ENCODE measurements at regions not wholly inside any gene's neighbourhood (a gene's known extent, or its start where the extent isn't known, plus 50 kb on each side); places are given as distances from the start of the nearest gene placed in this dataset.

- no peak overlapping the region for H3K14ac ChIP-seq (replicated peaks; ENCODE audit: low read depth, low read length)
- in situ Hi-C loops (cut with MboI; ENCODE audit: low sequenced_read_pairs), result no loop called here
- DNase-seq (no peak), ATAC-seq (ENCODE audit: low read depth) (no peak)
- no peak overlapping the region for H2BK20ac ChIP-seq (ENCODE audit: low read depth, low read length)
- H2AK9ac ChIP-seq (replicated peaks; ENCODE audit: low read depth, low read length, poor library complexity), result no peak overlapping the region
- H3K9me1 ChIP-seq (ENCODE audit: insufficient read depth, low read length), result no peaks in the 10 kb centered on the region
- CTCF ChIA-PET, result no interaction called here
- no peak overlapping the region for H2BK15ac ChIP-seq (ENCODE audit: low read depth, low read length)
- dilution Hi-C loops (cut with HindIII; ENCODE audit: low sequenced_read_pairs, unreplicated experiment), result no loop called here
- H2AFZ ChIP-seq (replicated peaks; ENCODE audit: low read length, poor library complexity), result no peak overlapping the region
- H4K8ac ChIP-seq (ENCODE audit: low read depth in 2 of 2, low read length in 2 of 2), result no peak overlapping the region
- H3K36me3 ChIP-seq (ENCODE audit: control insufficient read depth, insufficient read depth, low read length), result no peaks in the 10 kb centered on the region
- no CpG with 5 or more reads among the region's 2 CpGs for WGBS, 2 experiments (ENCODE audit: extremely low coverage in 2 of 2, insufficient read length in 1 of 2)
- H3K4ac ChIP-seq (ENCODE audit: low read depth, low read length), result no peak overlapping the region
- H3K56ac ChIP-seq (ENCODE audit: extremely low read depth, insufficient read depth, low read length), result no peak overlapping the region
- no peak overlapping the region for H3K18ac ChIP-seq (ENCODE audit: low read depth, low read length)
- H3K9ac ChIP-seq (ENCODE audit: low read depth, low read length), result no peak overlapping the region
- intact Hi-C loops (cut with micrococcal nuclease), result no loop called here
- no peak overlapping the region for H3K4me2 ChIP-seq (ENCODE audit: low read depth, low read length)
- no peak overlapping the region for H4K5ac ChIP-seq (ENCODE audit: low read depth, low read length)
- no peak overlapping the region for H2BK5ac ChIP-seq (ENCODE audit: low read depth, low read length, poor library complexity, severe bottlenecking)
- H3K79me1 ChIP-seq (ENCODE audit: low read depth in 1 of 2, low read length in 2 of 2), result no peaks in the 10 kb centered on the region
- no peak overlapping the region for H3K27ac ChIP-seq (ENCODE audit: insufficient read depth, low read length)
- no peaks in the 10 kb centered on the region for H3K4me1 ChIP-seq (ENCODE audit: control insufficient read depth, insufficient read depth, low read length)
- no peak overlapping the region for H3K4me3 ChIP-seq (ENCODE audit: insufficient read depth, low read depth, low read length)
- no peaks in the 10 kb centered on the region for H4K20me1 ChIP-seq (ENCODE audit: insufficient read depth, low read length)
- H3K27me3 ChIP-seq (ENCODE audit: control insufficient read depth, insufficient read depth, low read length), result no peaks in the 10 kb centered on the region
- no peak overlapping the region for H3K23ac ChIP-seq (ENCODE audit: low read depth, low read length)
- H3K9me3 ChIP-seq (ENCODE audit: control insufficient read depth, insufficient read depth, low read length), result peaks cover 13% of the 10 kb centered on the region
- H2AK5ac ChIP-seq (ENCODE audit: low read depth, low read length), result no peak overlapping the region
- POLR2A ChIA-PET (ENCODE audit: unreplicated experiment), result no interaction called here
- no TSS peak for BruUV-seq (replicated peaks)
- no peak overlapping the region for H2BK120ac ChIP-seq (ENCODE audit: low read depth, low read length)
- no peak for TF ChIP-seq RCOR1 (IDR thresholded peaks at IDR 0.05; ENCODE audit: insufficient replicate concordance, low read length)
- TF ChIP-seq CHD1 (IDR thresholded peaks at IDR 0.05; ENCODE audit: low read depth, low read length), result no peak
- TF ChIP-seq CEBPB (IDR thresholded peaks at IDR 0.05; ENCODE audit: low read depth, low read length), result no peak
- TF ChIP-seq, protein P1, sequence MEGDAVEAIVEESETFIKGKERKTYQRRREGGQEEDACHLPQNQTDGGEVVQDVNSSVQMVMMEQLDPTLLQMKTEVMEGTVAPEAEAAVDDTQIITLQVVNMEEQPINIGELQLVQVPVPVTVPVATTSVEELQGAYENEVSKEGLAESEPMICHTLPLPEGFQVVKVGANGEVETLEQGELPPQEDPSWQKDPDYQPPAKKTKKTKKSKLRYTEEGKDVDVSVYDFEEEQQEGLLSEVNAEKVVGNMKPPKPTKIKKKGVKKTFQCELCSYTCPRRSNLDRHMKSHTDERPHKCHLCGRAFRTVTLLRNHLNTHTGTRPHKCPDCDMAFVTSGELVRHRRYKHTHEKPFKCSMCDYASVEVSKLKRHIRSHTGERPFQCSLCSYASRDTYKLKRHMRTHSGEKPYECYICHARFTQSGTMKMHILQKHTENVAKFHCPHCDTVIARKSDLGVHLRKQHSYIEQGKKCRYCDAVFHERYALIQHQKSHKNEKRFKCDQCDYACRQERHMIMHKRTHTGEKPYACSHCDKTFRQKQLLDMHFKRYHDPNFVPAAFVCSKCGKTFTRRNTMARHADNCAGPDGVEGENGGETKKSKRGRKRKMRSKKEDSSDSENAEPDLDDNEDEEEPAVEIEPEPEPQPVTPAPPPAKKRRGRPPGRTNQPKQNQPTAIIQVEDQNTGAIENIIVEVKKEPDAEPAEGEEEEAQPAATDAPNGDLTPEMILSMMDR (conservative IDR thresholded peaks at IDR 0.05; ENCODE audit: low read depth, low read length), result no peak
- TF ChIP-seq FOS (IDR thresholded peaks at IDR 0.05; ENCODE audit: low read depth, low read length), result no peak
- no peak for TF ChIP-seq RFX5 (IDR thresholded peaks at IDR 0.05; ENCODE audit: low read depth, low read length)
- TF ChIP-seq MAZ (IDR thresholded peaks at IDR 0.05; ENCODE audit: borderline replicate concordance, low read depth, low read length), result no peak
- no peak for TF ChIP-seq MXI1 (IDR thresholded peaks at IDR 0.05; ENCODE audit: borderline replicate concordance, low read depth, low read length)
- no peak for TF ChIP-seq MAFK (IDR thresholded peaks at IDR 0.05; ENCODE audit: low read depth, low read length)
- TF ChIP-seq NFE2L2 (IDR thresholded peaks at IDR 0.05; ENCODE audit: low read depth, low read length), result no peak
- no peak for TF ChIP-seq ELK1 (IDR thresholded peaks at IDR 0.05; ENCODE audit: borderline replicate concordance, low read depth, low read length)
- TF ChIP-seq SMC3 (IDR thresholded peaks at IDR 0.05; ENCODE audit: low read depth, low read length), result no peak
- TF ChIP-seq RAD21 (IDR thresholded peaks at IDR 0.05; ENCODE audit: low read length), result no peak
- TF ChIP-seq BHLHE40 (IDR thresholded peaks at IDR 0.05; ENCODE audit: low read depth, low read length), result no peak
- TF ChIP-seq USF2 (IDR thresholded peaks at IDR 0.05; ENCODE audit: low read depth, low read length), result no peak
- no peak for TF ChIP-seq POLR2A (IDR thresholded peaks at IDR 0.05; ENCODE audit: low read depth, low read length)
- H4K91ac ChIP-seq (ENCODE audit: insufficient read depth, low read depth, low read length), result no peak overlapping the region
These were observed 1369.8 kb upstream of the NUDT12 start for GRCh38 chr5:104932431-104932830.

All from IMR-90 (cell line).